ENCODE measurements at regions not wholly inside any gene's neighbourhood (a gene's known extent, or its start where the extent isn't known, plus 50 kb on each side); places are given as distances from the start of the nearest gene placed in this dataset.

DNA sequence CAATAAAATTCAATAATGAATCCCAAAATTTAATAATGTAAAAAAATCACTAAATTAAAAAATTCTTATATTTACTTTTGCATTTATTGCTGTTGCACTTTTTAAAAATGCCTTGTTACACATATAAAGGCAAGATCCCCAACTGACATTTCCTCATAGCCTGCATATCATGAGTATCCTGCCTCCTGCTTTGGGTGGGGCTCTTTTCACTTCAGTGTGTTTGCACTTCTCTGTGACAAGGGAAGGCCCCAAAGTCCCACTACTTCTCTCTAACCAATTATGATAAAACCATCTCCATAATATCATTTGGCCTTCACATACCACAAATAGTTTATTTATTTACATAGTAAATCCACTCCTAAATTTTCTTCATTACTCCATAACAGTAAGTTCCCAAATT is 446.1 kb upstream of the MARCKS start:
- no peaks in the 10 kb centered on the region for H3K9me3 Mint-ChIP-seq (ENCODE audit: low read depth)
- DNase-seq = no peak
- CTCF ChIA-PET = interaction anchor here (0.6 kb wide), 1 partner anchor 394 kb away, joined by 4 read pairs; no protein-coding TSS in a partner anchor
- H3K4me3 Mint-ChIP-seq = no peak overlapping the region
- no peaks in the 10 kb centered on the region for H3K4me1 Mint-ChIP-seq
- ATAC-seq = no peak
- H3K27me3 Mint-ChIP-seq = no peaks in the 10 kb centered on the region
- H3K27ac Mint-ChIP-seq = no peak overlapping the region
- no peaks in the 10 kb centered on the region for H3K36me3 Mint-ChIP-seq

DNA sequence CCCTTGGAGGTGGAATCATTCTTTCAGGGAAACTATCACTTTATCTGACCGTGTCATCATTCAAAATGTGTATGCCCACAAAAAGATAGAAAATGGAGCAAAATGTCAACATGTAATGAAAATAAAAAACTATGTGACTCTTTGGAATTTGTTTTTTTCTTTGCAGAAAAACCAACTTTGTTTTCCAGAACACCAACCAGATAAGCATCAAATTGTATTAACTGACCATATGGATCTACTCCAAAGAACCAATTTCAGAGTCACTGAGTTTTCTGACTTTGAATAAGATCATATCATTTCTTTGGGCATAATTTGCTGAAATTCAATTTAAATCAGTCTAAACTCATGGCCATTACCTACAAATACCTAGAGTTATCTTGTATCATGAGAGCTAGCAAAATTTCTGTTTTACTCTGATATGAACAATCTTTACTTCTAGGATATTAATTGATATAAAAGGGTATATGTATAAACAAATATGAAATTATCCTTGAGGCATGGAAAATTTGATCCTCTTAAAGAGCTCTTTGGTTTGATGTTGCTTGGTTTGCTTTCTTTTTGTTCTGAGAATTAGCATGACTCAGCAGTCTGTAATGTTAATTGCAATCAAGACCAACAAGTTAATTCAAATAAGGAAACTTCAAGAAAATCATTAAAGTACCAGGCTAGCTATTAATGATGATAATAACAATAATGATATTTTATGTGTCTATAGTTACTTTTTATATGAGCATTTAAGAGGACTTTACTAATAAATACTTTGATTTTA is 444.4 kb upstream of the MARCKS start:
- Mint-ChIP-seq H3K36me3 (no peaks in the 10 kb centered on the region), H3K4me1 (no peaks in the 10 kb centered on the region), H3K9me3 (ENCODE audit: low read depth) (no peaks in the 10 kb centered on the region), H3K27me3 (no peaks in the 10 kb centered on the region), H3K4me3 (no peak overlapping the region), H3K27ac (no peak overlapping the region)
- DNase-seq (no peak), ATAC-seq (no peak)
- CTCF ChIA-PET = no interaction called here

DNA sequence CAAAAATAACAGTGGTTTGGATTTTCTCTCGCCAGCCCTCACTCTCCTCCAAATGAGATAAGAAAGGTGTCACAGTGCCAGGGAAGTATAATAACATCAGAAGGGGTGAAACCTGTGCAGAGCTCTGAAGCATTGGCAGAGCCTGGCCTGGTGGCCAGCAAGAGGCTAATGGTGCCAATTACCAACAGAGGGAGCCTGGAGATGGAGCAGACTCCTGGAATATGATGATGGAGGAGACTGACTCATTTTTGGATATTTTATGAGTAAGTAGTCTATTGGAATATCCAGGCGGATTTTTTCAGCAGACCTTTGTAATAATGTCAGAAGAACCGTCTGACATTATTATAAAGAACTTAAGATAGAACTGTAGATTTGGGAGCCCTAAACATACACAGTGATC is 442.6 kb upstream of the MARCKS start:
- no peaks in the 10 kb centered on the region for H3K27me3 Mint-ChIP-seq
- H3K4me3 Mint-ChIP-seq = no peak overlapping the region
- no peaks in the 10 kb centered on the region for H3K4me1 Mint-ChIP-seq
- H3K27ac Mint-ChIP-seq = no peak overlapping the region
- ATAC-seq (no peak), DNase-seq (no peak)
- CTCF ChIA-PET = no interaction called here
- H3K9me3 Mint-ChIP-seq (ENCODE audit: low read depth) = no peaks in the 10 kb centered on the region
- no peaks in the 10 kb centered on the region for H3K36me3 Mint-ChIP-seq

DNA sequence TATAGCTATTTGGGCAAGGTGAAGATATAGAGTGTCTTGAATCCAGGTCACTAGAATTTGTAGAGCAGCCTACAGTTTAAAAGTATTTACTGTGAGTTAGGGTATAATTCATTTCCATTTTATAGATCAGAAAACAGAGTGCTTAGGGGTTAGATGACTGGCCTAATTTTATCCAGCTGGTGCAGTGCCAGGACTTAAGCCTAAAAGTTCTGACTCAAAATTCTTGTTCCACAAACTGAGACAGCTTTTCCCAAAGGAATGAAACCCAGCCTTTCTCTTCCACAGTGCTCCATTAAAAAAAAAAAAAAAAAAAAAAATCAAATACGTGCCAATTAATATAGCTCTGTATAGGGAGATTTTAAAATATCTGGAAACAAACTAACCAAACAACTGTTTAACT is 441.0 kb upstream of the MARCKS start:
- no peaks in the 10 kb centered on the region for H3K27me3 Mint-ChIP-seq
- no peak overlapping the region for H3K27ac Mint-ChIP-seq
- no peaks in the 10 kb centered on the region for H3K4me1 Mint-ChIP-seq
- H3K4me3 Mint-ChIP-seq = no peak overlapping the region
- CTCF ChIA-PET = no interaction called here
- DNase-seq (no peak), ATAC-seq (no peak)
- H3K36me3 Mint-ChIP-seq = no peaks in the 10 kb centered on the region
- no peaks in the 10 kb centered on the region for H3K9me3 Mint-ChIP-seq (ENCODE audit: low read depth)

DNA sequence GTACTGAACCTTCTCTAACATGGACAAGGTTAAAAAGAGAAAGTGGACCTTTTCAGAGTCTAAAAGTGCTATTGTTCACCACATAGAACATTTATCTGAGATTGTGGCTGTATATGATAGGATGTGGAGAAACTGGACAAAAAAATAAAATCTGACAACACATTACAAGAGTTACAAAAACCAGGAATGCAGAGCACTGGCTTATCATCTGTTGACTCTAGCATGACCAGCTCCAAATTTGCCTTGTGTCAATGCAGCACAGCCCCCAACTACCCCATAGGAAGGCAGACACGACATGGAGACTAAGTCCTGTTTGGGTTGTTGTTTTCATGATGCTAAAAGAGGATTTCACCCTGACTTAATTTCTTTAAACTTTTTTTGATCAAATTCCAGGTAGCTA is 436.9 kb upstream of the MARCKS start:
- H3K27ac Mint-ChIP-seq = no peak overlapping the region
- H3K4me3 Mint-ChIP-seq = no peak overlapping the region
- H3K4me1 Mint-ChIP-seq = no peaks in the 10 kb centered on the region
- CTCF ChIA-PET = no interaction called here
- no peak for DNase-seq
- no peaks in the 10 kb centered on the region for H3K36me3 Mint-ChIP-seq
- H3K27me3 Mint-ChIP-seq = no peaks in the 10 kb centered on the region
- H3K9me3 Mint-ChIP-seq (ENCODE audit: low read depth) = no peaks in the 10 kb centered on the region
- no peak for ATAC-seq

DNA sequence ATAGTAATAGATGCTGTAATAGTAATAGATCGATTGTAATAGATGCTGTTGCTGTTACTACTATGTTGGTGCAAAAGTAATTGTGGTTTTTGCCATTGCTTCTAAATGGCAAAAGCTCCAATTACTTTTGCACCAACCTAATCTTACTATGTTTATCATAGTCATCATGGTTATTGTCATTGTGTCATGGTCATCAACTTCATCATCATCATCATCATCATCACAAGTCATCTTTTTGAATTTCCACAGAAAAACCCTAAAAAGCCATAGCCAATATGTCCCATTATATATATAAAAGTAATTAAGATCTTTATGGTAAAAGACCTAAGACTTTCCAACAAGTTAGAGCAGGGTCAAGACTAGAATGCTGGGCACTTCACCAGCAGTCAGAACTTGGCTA is 435.1 kb upstream of the MARCKS start:
- no peak for ATAC-seq
- Mint-ChIP-seq H3K9me3 (ENCODE audit: low read depth) (no peaks in the 10 kb centered on the region), H3K4me1 (no peaks in the 10 kb centered on the region), H3K27ac (no peak overlapping the region), H3K27me3 (no peaks in the 10 kb centered on the region), H3K4me3 (no peak overlapping the region), H3K36me3 (no peaks in the 10 kb centered on the region)
- no peak for DNase-seq
- CTCF ChIA-PET = no interaction called here

DNA sequence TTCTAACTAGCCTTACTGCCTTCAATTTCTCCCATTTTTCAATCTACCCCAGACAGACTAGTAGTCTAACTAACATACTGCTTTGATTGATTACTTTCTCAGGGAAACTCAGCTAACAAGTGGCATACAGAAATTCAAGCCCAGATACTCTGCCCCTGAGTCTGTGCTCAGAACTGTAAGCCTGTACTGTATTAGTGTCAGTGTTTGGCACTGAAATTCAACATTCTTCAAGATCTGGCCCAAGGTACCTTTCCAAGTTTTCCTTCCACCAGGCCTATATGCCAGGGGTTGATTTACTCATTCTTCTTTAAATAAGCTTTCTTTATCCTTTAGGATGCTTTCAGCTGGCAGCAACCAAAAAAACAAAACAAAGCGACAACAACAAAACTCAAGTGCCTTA is 433.2 kb upstream of the MARCKS start:
- H3K4me3 Mint-ChIP-seq = no peak overlapping the region
- no peaks in the 10 kb centered on the region for H3K36me3 Mint-ChIP-seq
- no peak for ATAC-seq
- H3K27ac Mint-ChIP-seq = no peak overlapping the region
- no peaks in the 10 kb centered on the region for H3K4me1 Mint-ChIP-seq
- no peaks in the 10 kb centered on the region for H3K27me3 Mint-ChIP-seq
- no peak for DNase-seq
- no peaks in the 10 kb centered on the region for H3K9me3 Mint-ChIP-seq (ENCODE audit: low read depth)
- CTCF ChIA-PET = no interaction called here

DNA sequence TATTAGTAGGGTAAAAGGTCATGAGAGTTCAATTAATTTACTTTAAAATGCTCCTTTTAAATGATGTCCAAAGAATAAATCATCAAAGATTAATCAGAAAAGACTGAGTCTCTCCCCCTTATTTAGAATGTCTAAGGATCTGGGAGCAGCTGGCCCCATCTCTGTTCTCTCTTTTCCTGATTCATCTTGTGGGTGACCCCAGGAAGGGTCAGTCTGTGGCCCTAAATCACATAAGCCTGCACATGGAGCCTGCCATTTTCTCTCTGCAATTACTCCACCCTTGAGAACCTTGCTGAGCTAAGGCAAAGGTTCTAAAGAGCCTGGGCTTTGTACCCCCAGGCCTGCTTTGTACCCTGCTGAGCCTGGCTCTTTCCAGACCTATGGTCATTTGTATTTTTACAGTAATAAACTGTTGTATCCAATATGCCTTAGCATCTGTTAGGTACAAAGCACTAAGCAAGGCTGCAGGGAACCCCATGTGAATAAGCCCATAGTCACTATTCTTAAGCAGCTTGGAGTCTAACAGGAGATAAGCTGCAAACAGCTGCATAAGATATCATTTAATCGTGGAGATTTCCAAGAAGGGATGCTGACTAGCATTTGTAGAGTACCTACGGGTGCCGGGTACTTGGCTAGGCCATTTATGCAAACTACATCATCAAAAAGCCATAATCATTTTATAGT is 431.0 kb upstream of the MARCKS start:
- Mint-ChIP-seq H3K36me3 (no peaks in the 10 kb centered on the region), H3K27me3 (no peaks in the 10 kb centered on the region), H3K27ac (no peak overlapping the region), H3K4me1 (no peaks in the 10 kb centered on the region), H3K4me3 (no peak overlapping the region), H3K9me3 (ENCODE audit: low read depth) (no peaks in the 10 kb centered on the region)
- CTCF ChIA-PET = no interaction called here
- DNase-seq (no peak), ATAC-seq (no peak)

DNA sequence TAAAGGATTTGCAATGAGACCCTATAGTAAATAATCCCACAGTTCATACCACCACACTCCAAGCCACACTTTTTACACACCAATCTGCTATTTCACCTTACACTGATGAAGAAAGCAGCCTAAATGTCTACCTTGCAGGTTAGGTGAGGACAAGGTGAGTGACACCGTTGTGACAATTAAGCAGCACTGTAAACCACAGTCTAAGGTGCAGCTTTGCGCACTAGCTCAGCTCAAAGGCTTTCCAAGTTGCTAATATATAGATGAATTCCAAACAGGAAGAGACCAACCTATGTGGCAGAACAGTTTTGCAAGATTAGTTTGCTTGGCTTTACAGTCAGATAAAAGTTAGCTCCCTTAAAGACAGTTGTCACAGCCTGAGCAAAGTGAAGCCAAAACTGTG is 429.5 kb upstream of the MARCKS start:
- Mint-ChIP-seq H3K36me3 (no peaks in the 10 kb centered on the region), H3K27ac (no peak overlapping the region), H3K9me3 (ENCODE audit: low read depth) (no peaks in the 10 kb centered on the region), H3K4me3 (no peak overlapping the region), H3K4me1 (no peaks in the 10 kb centered on the region), H3K27me3 (no peaks in the 10 kb centered on the region)
- ATAC-seq (no peak), DNase-seq (no peak)
- CTCF ChIA-PET = no interaction called here

DNA sequence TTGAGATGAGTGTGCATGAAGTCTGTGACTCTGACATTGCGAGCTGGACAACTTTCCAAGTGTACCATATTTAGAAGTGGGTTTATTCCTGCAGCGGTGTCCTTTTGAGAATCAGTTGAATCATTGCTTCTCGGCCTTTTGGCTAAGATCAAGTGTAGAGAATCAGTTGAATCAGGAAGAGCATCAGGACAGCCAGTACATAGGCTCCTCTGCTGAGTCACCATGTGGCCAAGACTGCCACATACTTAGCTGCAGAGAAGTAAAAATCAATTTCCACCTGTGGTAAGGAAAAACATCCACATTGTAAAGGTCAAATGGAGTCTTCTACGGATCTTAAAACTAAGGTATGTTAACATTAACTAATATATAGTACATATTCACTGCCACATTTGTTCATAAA is 428.4 kb upstream of the MARCKS start:
- no peaks in the 10 kb centered on the region for H3K9me3 Mint-ChIP-seq (ENCODE audit: low read depth)
- no peaks in the 10 kb centered on the region for H3K36me3 Mint-ChIP-seq
- H3K27me3 Mint-ChIP-seq = no peaks in the 10 kb centered on the region
- ATAC-seq = no peak
- CTCF ChIA-PET = no interaction called here
- no peaks in the 10 kb centered on the region for H3K4me1 Mint-ChIP-seq
- no peak overlapping the region for H3K27ac Mint-ChIP-seq
- no peak for DNase-seq
- no peak overlapping the region for H3K4me3 Mint-ChIP-seq

DNA sequence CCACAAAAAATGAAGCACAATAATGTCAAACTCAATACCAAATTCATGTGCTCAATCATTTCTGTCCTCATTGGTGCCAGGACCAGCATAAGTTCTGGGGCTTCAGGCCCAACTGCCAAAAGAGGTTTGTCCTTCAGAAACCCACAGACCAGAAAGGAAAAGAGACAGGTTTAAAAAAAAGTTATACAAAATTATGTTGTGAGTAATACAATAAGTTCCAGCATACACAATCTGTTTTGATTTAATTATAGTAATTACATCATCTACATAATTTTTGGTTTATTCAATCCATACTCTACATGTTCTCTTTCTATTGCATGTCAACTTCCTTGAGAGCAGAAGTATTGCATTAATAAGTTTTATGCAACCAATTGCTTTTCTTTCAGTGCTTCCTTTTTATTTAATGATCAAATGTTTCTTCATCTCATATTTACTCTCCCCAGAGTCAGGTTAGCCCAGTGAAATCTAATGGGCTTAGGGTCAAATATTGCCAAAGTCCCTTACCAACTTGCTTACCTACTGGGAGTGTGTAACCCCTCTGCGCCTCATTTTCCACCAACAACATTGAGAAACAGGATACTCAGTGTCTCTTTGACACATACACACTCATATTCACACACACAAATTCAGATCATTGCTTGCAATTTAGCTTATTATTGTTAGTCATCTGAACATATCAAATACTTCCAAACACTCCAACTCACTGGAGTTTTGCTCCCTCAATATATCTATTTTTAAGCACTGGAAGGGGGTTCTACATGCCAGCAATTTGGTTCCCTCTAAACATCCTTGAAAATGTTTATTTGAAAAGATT is 424.4 kb upstream of the MARCKS start:
- Mint-ChIP-seq H3K4me3 (no peak overlapping the region), H3K36me3 (no peaks in the 10 kb centered on the region), H3K27ac (no peak overlapping the region), H3K4me1 (no peaks in the 10 kb centered on the region), H3K27me3 (no peaks in the 10 kb centered on the region), H3K9me3 (ENCODE audit: low read depth) (no peaks in the 10 kb centered on the region)
- no peak for DNase-seq
- no peak for ATAC-seq
- CTCF ChIA-PET = no interaction called here

DNA sequence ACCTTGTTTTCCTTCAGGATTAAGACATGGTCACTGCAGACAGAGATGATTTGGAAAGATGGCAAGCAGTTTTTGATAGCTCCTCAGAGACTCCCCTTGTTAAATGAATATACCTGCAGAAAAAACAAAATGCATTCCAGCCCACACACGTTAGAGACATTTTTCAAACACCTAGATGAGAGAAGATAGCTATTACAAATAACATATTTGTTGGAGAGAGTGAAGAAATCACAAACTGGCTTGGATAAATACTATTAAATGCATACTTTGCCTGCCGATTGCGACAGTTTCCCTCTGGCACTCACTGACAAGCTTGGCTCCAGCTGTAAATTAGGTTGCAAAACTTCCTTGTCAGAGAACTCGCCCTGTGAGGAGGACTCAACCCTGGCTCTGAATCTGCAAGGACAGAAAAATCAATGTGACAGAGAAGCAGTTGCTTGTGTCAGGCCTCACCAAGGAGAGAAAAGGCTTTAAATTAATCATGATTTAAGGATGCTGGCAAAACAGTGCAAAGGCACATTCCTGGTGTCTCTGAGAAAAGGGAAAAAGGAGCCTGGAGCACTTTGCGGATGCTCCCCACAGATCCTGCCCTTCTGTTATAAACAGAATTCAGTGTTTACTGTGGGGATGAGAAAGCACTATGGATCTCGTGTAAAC is 423.7 kb upstream of the MARCKS start:
- no peaks in the 10 kb centered on the region for H3K4me1 Mint-ChIP-seq
- CTCF ChIA-PET = no interaction called here
- H3K27ac Mint-ChIP-seq = no peak overlapping the region
- H3K27me3 Mint-ChIP-seq = no peaks in the 10 kb centered on the region
- no peak for ATAC-seq
- no peak for DNase-seq
- H3K9me3 Mint-ChIP-seq (ENCODE audit: low read depth) = no peaks in the 10 kb centered on the region
- H3K36me3 Mint-ChIP-seq = no peaks in the 10 kb centered on the region
- no peak overlapping the region for H3K4me3 Mint-ChIP-seq

DNA sequence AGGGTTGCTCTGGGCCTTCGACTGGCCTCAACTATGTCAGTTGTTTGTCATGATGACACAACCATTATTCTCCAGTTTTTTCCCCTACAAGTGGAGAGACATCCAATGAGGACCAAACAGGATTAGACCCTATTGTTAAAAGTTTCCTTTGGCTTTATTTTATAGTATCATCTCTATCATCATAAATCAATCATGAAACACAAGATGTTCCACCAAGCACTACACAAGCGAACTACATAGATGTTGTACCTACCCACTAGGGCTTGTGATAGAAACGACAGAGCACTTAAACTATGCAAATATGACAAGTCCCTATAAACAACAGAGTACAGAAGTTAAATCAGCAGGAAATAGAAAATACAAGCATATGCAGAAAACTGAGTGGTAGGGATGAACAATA is 422.5 kb upstream of the MARCKS start:
- no peak for ATAC-seq
- DNase-seq = no peak
- Mint-ChIP-seq H3K9me3 (ENCODE audit: low read depth) (no peaks in the 10 kb centered on the region), H3K36me3 (no peaks in the 10 kb centered on the region), H3K4me3 (no peak overlapping the region), H3K27me3 (no peaks in the 10 kb centered on the region), H3K4me1 (no peaks in the 10 kb centered on the region), H3K27ac (no peak overlapping the region)
- CTCF ChIA-PET = no interaction called here

DNA sequence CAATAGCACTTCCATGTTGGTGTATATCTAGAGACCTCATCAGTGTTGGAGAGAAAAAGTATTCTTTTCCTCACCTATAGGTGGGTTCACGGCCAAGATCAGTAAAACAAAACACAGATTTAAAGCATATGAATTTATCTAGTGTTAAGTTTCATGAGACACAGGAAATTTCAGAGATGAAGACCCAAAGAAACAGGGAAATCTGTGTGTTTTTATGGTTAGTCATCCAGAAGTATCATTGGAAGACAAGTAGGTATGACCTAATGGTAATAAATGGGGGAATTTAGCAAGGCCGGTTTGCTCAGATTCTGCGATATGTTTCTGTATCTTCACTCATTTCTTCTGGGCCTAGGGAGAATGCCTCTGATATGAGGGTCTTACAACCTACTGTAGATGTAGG is 419.6 kb upstream of the MARCKS start:
- H3K27ac Mint-ChIP-seq = no peak overlapping the region
- H3K9me3 Mint-ChIP-seq (ENCODE audit: low read depth) = no peaks in the 10 kb centered on the region
- no peak overlapping the region for H3K4me3 Mint-ChIP-seq
- H3K27me3 Mint-ChIP-seq = no peaks in the 10 kb centered on the region
- H3K36me3 Mint-ChIP-seq = no peaks in the 10 kb centered on the region
- DNase-seq (no peak), ATAC-seq (no peak)
- H3K4me1 Mint-ChIP-seq = no peaks in the 10 kb centered on the region
- CTCF ChIA-PET = no interaction called here
